K562 (cell line): ENCODE measurements at regions not wholly inside any gene's neighbourhood (a gene's known extent, or its start where the extent isn't known, plus 50 kb on each side); places are given as distances from the start of the nearest gene placed in this dataset.

Source experiments
- ATF2 ChIP-seq: sonication (generic); formaldehyde crosslinking; IDR thresholded peaks from 2 replicates; pipeline ENCODE4 v1.8.1; 2022; ENCODE audit warnings: missing genetic modification reagents
- CHCHD3 ChIP-seq: fragments of 250-450 bp; sonication (Bioruptor Pico); IDR thresholded peaks from 2 replicates; pipeline ENCODE4 v2.1.2; 2022; ENCODE audit warnings: mild to moderate bottlenecking
- CTBP1 ChIP-seq: fragments of 450-650 bp; IDR thresholded peaks from 2 replicates; pipeline ENCODE4 v1.6.1; 2016; ENCODE audit warnings: borderline replicate concordance
- CTCF ChIP-seq, 3 experiments: IDR thresholded peaks in 2 of 3; conservative IDR thresholded peaks in 1 of 3; 2 replicates each; pipeline ENCODE4 v1.5.1; 2011 to 2012; ENCODE audit warnings: low read length in 3 of 3, mild to moderate bottlenecking in 3 of 3, control low read depth in 2 of 3, improper control_type of control experiment in 1 of 3, inconsistent platforms in 1 of 3, low read depth in 1 of 3, mixed read lengths in 1 of 3, moderate library complexity in 1 of 3; ENCODE audit not compliant: insufficient read depth in 2 of 3
- EZH2 ChIP-seq: IDR thresholded peaks from 2 replicates; pipeline ENCODE4 v1.6.1; 2012; ENCODE audit warnings: low read depth, mild to moderate bottlenecking, inconsistent platforms, low read length, borderline replicate concordance
- FOXK2 ChIP-seq, 2 experiments: fragments of 450-650 bp; IDR thresholded peaks in 1 of 2; conservative IDR thresholded peaks in 1 of 2; 2 replicates each; pipeline ENCODE4 v1.6.1; 2016; ENCODE audit warnings: low read depth in 2 of 2, mild to moderate bottlenecking in 1 of 2
- SIN3A ChIP-seq, 2 experiments: fragments of 150-350 bp in 1 of 2; IDR thresholded peaks; 2 replicates each; pipeline ENCODE4 v1.6.1; 2011 to 2016; ENCODE audit warnings: borderline replicate concordance in 2 of 2, low read depth in 2 of 2, low read length in 2 of 2, mild to moderate bottlenecking in 2 of 2, moderate library complexity in 2 of 2; ENCODE audit not compliant: control insufficient read depth in 1 of 2
- SRF ChIP-seq, 2 experiments: fragments of 250-450, 450-650 bp in 1 of 2; sonication (Bioruptor Pico) in 1 of 2; sonication (generic) in 1 of 2; formaldehyde crosslinking; IDR thresholded peaks; 2 replicates each; pipeline versions ENCODE4 v1.5.0 to v1.5.1; 2020 to 2022; ENCODE audit warnings: mild to moderate bottlenecking in 1 of 2, missing genetic modification reagents in 1 of 2
- ZNF121 ChIP-seq: sonication (generic); formaldehyde crosslinking; conservative IDR thresholded peaks from 2 replicates; pipeline ENCODE4 v1.8.0; 2022; ENCODE audit warnings: missing genetic modification reagents
- ZNF274 ChIP-seq: IDR thresholded peaks from 2 replicates; pipeline ENCODE4 v1.6.1; 2011; ENCODE audit warnings: low read depth, mild to moderate bottlenecking, low read length, moderate library complexity, borderline replicate concordance
- ZNF318 ChIP-seq, 2 experiments: fragments of 450-650 bp; IDR thresholded peaks; 2 replicates each; pipeline ENCODE4 v1.6.1; 2016; ENCODE audit warnings: mild to moderate bottlenecking in 2 of 2, borderline replicate concordance in 1 of 2, low read depth in 1 of 2, moderate library complexity in 1 of 2

GRCh38 chr22:47617186-47617585 is 854.7 kb downstream of the TBC1D22A start:
- TF ChIP-seq CHCHD3 (CRISPR knock-in tag) (no peak), SRF (CRISPR knock-in tag; IDR thresholded peaks at IDR 0.05) (no peak), EZH2 (no peak), CTCF (IDR thresholded peaks at IDR 0.05 in 2 of 3, conservative IDR thresholded peaks at IDR 0.05 in 1 of 3; ENCODE audit: insufficient read depth in 2 of 3, low read depth in 1 of 3, low read length in 3 of 3) (no peak), ZNF121 (CRISPR knock-in tag) (no peak), ATF2 (CRISPR knock-in tag) (no peak), ZNF274 (no peak), FOXK2 (conservative IDR thresholded peaks at IDR 0.05 in 1 of 2, IDR thresholded peaks at IDR 0.05 in 1 of 2; ENCODE audit: low read depth in 2 of 2) (no peak), CTBP1 (no peak), ZNF318 (IDR thresholded peaks at IDR 0.05; ENCODE audit: borderline replicate concordance in 1 of 2, low read depth in 1 of 2) (no peak), SIN3A (IDR thresholded peaks at IDR 0.05; ENCODE audit: borderline replicate concordance in 2 of 2, control insufficient read depth in 1 of 2, low read depth in 2 of 2, low read length in 2 of 2) (no peak)
